HEK293 (cell line): ENCODE measurements at regions not wholly inside any gene's neighbourhood (a gene's known extent, or its start where the extent isn't known, plus 50 kb on each side); places are given as distances from the start of the nearest gene placed in this dataset.

ENCODE experiments used
- CTCF ChIA-PET: fragments of 350-600 bp; formaldehyde crosslinking; extraction: SDS; loops from one replicate; lab custom pipeline; 2021; ENCODE audit warnings: antibody characterized with exemption; lab: Yijun Ruan, JAX
- POLR2A ChIA-PET: fragments of 300-600 bp; formaldehyde crosslinking; extraction: SDS; loops from one replicate; lab custom pipeline; 2020; ENCODE audit warnings: antibody characterized with exemption, inconsistent platforms; lab: Yijun Ruan, JAX
- H3K27ac ChIP-seq: fragments of 200-500 bp; sonication (Bioruptor generic); 2 replicates; pipeline ENCODE4 v1.5.1; 2014; ENCODE audit warnings: low read depth, low read length, control low read depth, inconsistent platforms; ENCODE audit errors: extremely low read depth
- H3K36me3 ChIP-seq, 2 experiments: fragments of 200-500 bp in 1 of 2; sonication (Bioruptor generic) in 1 of 2; 1 replicate in 1 of 2; 2 replicates in 1 of 2; pipeline ENCODE4 v1.5.1; 2014 to 2017; ENCODE audit warnings: inconsistent platforms in 2 of 2, low read length in 2 of 2; ENCODE audit not compliant: control insufficient read depth in 2 of 2, insufficient read depth in 1 of 2
- H3K4me1 ChIP-seq: fragments of 200-500 bp; sonication (Bioruptor generic); 2 replicates; pipeline ENCODE4 v1.5.1; 2014; ENCODE audit warnings: mild to moderate bottlenecking, low read length, inconsistent platforms; ENCODE audit not compliant: control insufficient read depth, insufficient read depth
- H3K4me3 ChIP-seq: 2 replicates; pipeline ENCODE4 v1.5.1; 2011; ENCODE audit warnings: low read depth, mild to moderate bottlenecking, control low read depth, low read length, moderate library complexity
- H3K9me3 ChIP-seq: fragments of 200-500 bp; sonication (Bioruptor generic); 2 replicates; pipeline ENCODE4 v1.5.1; 2014; ENCODE audit warnings: low read depth, low read length, inconsistent platforms; ENCODE audit not compliant: control insufficient read depth, insufficient read depth
- PRDM1 ChIP-seq: fragments of 450-650 bp; formaldehyde crosslinking; IDR thresholded peaks from 2 replicates; pipeline ENCODE4; 2016; ENCODE audit warnings: missing biosample characterization, missing genetic modification characterization
- TCF7L2 ChIP-seq: IDR thresholded peaks from 2 replicates; pipeline ENCODE4 v1.6.1; 2011; ENCODE audit warnings: low read depth, mild to moderate bottlenecking, inconsistent platforms, low read length, moderate library complexity, borderline replicate concordance
- ZNF2 ChIP-seq: fragments of 450-650 bp; formaldehyde crosslinking; IDR thresholded peaks from 2 replicates; pipeline ENCODE4 v1.5.1; 2016; ENCODE audit warnings: missing biosample characterization, missing genetic modification characterization
- ZNF202 ChIP-seq: fragments of 450-650 bp; formaldehyde crosslinking; IDR thresholded peaks from 2 replicates; pipeline ENCODE4 v1.5.1; 2016; ENCODE audit warnings: missing biosample characterization, missing genetic modification characterization, borderline replicate concordance
- ZNF266 ChIP-seq: fragments of 450-650 bp; formaldehyde crosslinking; IDR thresholded peaks from 2 replicates; pipeline ENCODE4 v1.5.1; 2016; ENCODE audit warnings: missing biosample characterization, missing genetic modification characterization, low read depth
- ZNF350 ChIP-seq: fragments of 450-650 bp; formaldehyde crosslinking; IDR thresholded peaks from 2 replicates; pipeline ENCODE4 v1.5.0; 2017; ENCODE audit warnings: missing biosample characterization, mild to moderate bottlenecking, missing genetic modification characterization
- ZNF354C ChIP-seq: fragments of 450-650 bp; formaldehyde crosslinking; IDR thresholded peaks from 2 replicates; pipeline ENCODE4 v1.5.1; 2016; ENCODE audit warnings: missing biosample characterization, missing genetic modification characterization, low read depth, borderline replicate concordance
- ZNF404 ChIP-seq: fragments of 450-650 bp; formaldehyde crosslinking; IDR thresholded peaks from 2 replicates; pipeline ENCODE4 v1.5.1; 2017; ENCODE audit warnings: missing biosample characterization, missing genetic modification characterization
- ZNF555 ChIP-seq: fragments of 450-650 bp; formaldehyde crosslinking; conservative IDR thresholded peaks from 2 replicates; pipeline ENCODE4 v1.5.1; 2017; ENCODE audit warnings: missing biosample characterization, mild to moderate bottlenecking, missing genetic modification characterization, inconsistent platforms
- ZNF596 ChIP-seq: fragments of 450-650 bp; IDR thresholded peaks from 2 replicates; pipeline ENCODE4 v1.5.0; 2018; ENCODE audit warnings: missing biosample characterization, mild to moderate bottlenecking, missing genetic modification characterization, moderate library complexity
- ZNF610 ChIP-seq: fragments of 450-650 bp; formaldehyde crosslinking; IDR thresholded peaks from 2 replicates; pipeline ENCODE4 v1.5.1; 2016; ENCODE audit warnings: missing biosample characterization, missing genetic modification characterization, borderline replicate concordance
- ZNF654 ChIP-seq: fragments of 450-650 bp; formaldehyde crosslinking; IDR thresholded peaks from 2 replicates; pipeline ENCODE4 v1.5.1; 2016; ENCODE audit warnings: low read depth, missing biosample characterization, missing genetic modification characterization
- ZNF707 ChIP-seq: fragments of 450-650 bp; formaldehyde crosslinking; IDR thresholded peaks from 2 replicates; pipeline ENCODE4 v1.5.1; 2016; ENCODE audit warnings: missing biosample characterization, missing genetic modification characterization
- ZNF785 ChIP-seq: fragments of 450-650 bp; formaldehyde crosslinking; IDR thresholded peaks from 2 replicates; pipeline ENCODE4 v1.5.1; 2016; ENCODE audit warnings: missing biosample characterization, missing genetic modification characterization
- ZNF791 ChIP-seq: fragments of 450-650 bp; formaldehyde crosslinking; IDR thresholded peaks from 2 replicates; pipeline ENCODE4 v1.5.1; 2016; ENCODE audit warnings: missing biosample characterization, missing genetic modification characterization
- TF ChIP-seq, protein P1 (sequence below): fragments of 450-650 bp; formaldehyde crosslinking; IDR thresholded peaks from 2 replicates; pipeline ENCODE4 v1.5.1; 2016; ENCODE audit warnings: missing biosample characterization, missing genetic modification characterization, borderline replicate concordance
- TF ChIP-seq, protein P2 (sequence below): fragments of 450-650 bp; formaldehyde crosslinking; IDR thresholded peaks from 2 replicates; pipeline ENCODE4 v1.5.1; 2016; ENCODE audit warnings: missing biosample characterization, missing genetic modification characterization
- TF ChIP-seq, protein P3 (sequence below): fragments of 450-650 bp; formaldehyde crosslinking; IDR thresholded peaks from 2 replicates; pipeline ENCODE4 v1.5.1; 2016; ENCODE audit warnings: missing biosample characterization, missing genetic modification characterization
- TF ChIP-seq, protein P4 (sequence below): fragments of 450-650 bp; formaldehyde crosslinking; IDR thresholded peaks from 2 replicates; pipeline ENCODE4 v1.5.1; 2016; ENCODE audit warnings: missing biosample characterization, missing genetic modification characterization
- TF ChIP-seq, protein P5 (sequence below): fragments of 450-650 bp; formaldehyde crosslinking; IDR thresholded peaks from 2 replicates; pipeline ENCODE4 v1.5.1; 2016; ENCODE audit warnings: missing biosample characterization, missing genetic modification characterization

DNA sequence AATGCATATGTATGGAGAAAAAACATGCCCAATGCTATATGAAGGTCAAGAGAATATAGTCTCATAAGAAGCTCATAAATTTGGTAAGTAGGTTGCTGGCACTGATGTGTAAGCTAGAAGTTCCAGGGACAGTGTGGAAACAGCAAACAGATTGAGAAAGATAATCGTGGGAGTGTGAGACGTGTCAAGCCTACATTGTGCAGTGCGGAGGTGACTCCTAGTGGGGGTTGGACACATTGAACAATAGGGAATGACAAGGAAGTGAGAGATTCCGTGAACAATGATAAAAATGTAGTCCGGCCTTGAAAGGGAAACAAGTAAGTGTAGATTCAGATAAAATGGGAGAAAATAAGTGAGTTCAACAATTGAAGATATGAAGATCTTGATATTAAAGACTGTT is 788.4 kb upstream of the PRMT6 start:
- H3K27ac ChIP-seq = no peak overlapping the region
- no peak overlapping the region for H3K4me3 ChIP-seq
- H3K4me1 ChIP-seq = no peaks in the 10 kb centered on the region
- TF ChIP-seq, protein P1, sequence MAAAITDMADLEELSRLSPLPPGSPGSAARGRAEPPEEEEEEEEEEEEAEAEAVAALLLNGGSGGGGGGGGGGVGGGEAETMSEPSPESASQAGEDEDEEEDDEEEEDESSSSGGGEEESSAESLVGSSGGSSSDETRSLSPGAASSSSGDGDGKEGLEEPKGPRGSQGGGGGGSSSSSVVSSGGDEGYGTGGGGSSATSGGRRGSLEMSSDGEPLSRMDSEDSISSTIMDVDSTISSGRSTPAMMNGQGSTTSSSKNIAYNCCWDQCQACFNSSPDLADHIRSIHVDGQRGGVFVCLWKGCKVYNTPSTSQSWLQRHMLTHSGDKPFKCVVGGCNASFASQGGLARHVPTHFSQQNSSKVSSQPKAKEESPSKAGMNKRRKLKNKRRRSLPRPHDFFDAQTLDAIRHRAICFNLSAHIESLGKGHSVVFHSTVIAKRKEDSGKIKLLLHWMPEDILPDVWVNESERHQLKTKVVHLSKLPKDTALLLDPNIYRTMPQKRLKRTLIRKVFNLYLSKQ (tag by site-specific recombination) = no peak
- TF ChIP-seq, protein P2, sequence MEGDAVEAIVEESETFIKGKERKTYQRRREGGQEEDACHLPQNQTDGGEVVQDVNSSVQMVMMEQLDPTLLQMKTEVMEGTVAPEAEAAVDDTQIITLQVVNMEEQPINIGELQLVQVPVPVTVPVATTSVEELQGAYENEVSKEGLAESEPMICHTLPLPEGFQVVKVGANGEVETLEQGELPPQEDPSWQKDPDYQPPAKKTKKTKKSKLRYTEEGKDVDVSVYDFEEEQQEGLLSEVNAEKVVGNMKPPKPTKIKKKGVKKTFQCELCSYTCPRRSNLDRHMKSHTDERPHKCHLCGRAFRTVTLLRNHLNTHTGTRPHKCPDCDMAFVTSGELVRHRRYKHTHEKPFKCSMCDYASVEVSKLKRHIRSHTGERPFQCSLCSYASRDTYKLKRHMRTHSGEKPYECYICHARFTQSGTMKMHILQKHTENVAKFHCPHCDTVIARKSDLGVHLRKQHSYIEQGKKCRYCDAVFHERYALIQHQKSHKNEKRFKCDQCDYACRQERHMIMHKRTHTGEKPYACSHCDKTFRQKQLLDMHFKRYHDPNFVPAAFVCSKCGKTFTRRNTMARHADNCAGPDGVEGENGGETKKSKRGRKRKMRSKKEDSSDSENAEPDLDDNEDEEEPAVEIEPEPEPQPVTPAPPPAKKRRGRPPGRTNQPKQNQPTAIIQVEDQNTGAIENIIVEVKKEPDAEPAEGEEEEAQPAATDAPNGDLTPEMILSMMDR (tag by site-specific recombination) = peak; percentile 28; the same call in 1 of the 2 replicates
- TF ChIP-seq TCF7L2 = no peak
- TF ChIP-seq ZNF654 = peak; percentile 25; the same call in 1 of the 2 replicates
- TF ChIP-seq ZNF610 = no peak
- no peak for TF ChIP-seq ZNF354C (tag by site-specific recombination)
- no peak for TF ChIP-seq ZNF202
- TF ChIP-seq, protein P3, sequence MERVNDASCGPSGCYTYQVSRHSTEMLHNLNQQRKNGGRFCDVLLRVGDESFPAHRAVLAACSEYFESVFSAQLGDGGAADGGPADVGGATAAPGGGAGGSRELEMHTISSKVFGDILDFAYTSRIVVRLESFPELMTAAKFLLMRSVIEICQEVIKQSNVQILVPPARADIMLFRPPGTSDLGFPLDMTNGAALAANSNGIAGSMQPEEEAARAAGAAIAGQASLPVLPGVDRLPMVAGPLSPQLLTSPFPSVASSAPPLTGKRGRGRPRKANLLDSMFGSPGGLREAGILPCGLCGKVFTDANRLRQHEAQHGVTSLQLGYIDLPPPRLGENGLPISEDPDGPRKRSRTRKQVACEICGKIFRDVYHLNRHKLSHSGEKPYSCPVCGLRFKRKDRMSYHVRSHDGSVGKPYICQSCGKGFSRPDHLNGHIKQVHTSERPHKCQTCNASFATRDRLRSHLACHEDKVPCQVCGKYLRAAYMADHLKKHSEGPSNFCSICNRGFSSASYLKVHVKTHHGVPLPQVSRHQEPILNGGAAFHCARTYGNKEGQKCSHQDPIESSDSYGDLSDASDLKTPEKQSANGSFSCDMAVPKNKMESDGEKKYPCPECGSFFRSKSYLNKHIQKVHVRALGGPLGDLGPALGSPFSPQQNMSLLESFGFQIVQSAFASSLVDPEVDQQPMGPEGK (tag by site-specific recombination) = no peak
- TF ChIP-seq, protein P4, sequence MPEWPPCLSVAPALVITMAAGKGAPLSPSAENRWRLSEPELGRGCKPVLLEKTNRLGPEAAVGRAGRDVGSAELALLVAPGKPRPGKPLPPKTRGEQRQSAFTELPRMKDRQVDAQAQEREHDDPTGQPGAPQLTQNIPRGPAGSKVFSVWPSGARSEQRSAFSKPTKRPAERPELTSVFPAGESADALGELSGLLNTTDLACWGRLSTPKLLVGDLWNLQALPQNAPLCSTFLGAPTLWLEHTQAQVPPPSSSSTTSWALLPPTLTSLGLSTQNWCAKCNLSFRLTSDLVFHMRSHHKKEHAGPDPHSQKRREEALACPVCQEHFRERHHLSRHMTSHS (tag by site-specific recombination) = no peak
- TF ChIP-seq ZNF707 (tag by site-specific recombination) = no peak
- TF ChIP-seq ZNF596 (tag by site-specific recombination) = no peak
- no peak for TF ChIP-seq ZNF791 (tag by site-specific recombination)
- no peaks in the 10 kb centered on the region for H3K36me3 ChIP-seq
- H3K9me3 ChIP-seq = no peaks in the 10 kb centered on the region
- ChIA-PET POLR2A (no interaction called here), CTCF (interaction anchor here (0.6 kb wide), 1 partner anchor 9 kb away, joined by 3 read pairs; no protein-coding TSS in a partner anchor)

GRCh38 chr1:106276871-106277270 is 779.6 kb upstream of the PRMT6 start:
- Histone ChIP-seq H3K36me3 (no peaks in the 10 kb centered on the region), H3K4me3 (no peak overlapping the region), H3K27ac (no peak overlapping the region), H3K4me1 (no peaks in the 10 kb centered on the region), H3K9me3 (no peaks in the 10 kb centered on the region)
- ChIA-PET POLR2A (no interaction called here), CTCF (interaction anchor here (0.7 kb wide), 1 partner anchor 9 kb away, joined by 3 read pairs; no protein-coding TSS in a partner anchor)
- no peak for TF ChIP-seq ZNF350 (tag by site-specific recombination)
- TF ChIP-seq ZNF266 (tag by site-specific recombination) = no peak
- TF ChIP-seq ZNF785 = no peak
- no peak for TF ChIP-seq PRDM1 (tag by site-specific recombination)
- TF ChIP-seq ZNF2 (tag by site-specific recombination) = no peak
- TF ChIP-seq ZNF555 (tag by site-specific recombination) = no peak
- TF ChIP-seq, protein P5, sequence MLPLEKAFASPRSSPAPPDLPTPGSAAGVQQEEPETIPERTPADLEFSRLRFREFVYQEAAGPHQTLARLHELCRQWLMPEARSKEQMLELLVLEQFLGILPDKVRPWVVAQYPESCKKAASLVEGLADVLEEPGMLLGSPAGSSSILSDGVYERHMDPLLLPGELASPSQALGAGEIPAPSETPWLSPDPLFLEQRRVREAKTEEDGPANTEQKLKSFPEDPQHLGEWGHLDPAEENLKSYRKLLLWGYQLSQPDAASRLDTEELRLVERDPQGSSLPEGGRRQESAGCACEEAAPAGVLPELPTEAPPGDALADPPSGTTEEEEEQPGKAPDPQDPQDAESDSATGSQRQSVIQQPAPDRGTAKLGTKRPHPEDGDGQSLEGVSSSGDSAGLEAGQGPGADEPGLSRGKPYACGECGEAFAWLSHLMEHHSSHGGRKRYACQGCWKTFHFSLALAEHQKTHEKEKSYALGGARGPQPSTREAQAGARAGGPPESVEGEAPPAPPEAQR (tag by site-specific recombination) = no peak
- TF ChIP-seq ZNF404 (tag by site-specific recombination) = no peak
